NCI-H1417 treated with DMSO at 0.1 percent for 48 hours (cell line): ENCODE measurements at regions not wholly inside any gene's neighbourhood (a gene's known extent, or its start where the extent isn't known, plus 50 kb on each side); places are given as distances from the start of the nearest gene placed in this dataset.
"Not testable (repeated sequence)": the region's sequence is repeated elsewhere in the genome, so short reads cannot be mapped to it uniquely, and the experiment has no call there.

Experiments used
- DNase-seq: peaks from one replicate; lab custom pipeline; 2025; lab: John Stamatoyannopoulos, UW

DNA sequence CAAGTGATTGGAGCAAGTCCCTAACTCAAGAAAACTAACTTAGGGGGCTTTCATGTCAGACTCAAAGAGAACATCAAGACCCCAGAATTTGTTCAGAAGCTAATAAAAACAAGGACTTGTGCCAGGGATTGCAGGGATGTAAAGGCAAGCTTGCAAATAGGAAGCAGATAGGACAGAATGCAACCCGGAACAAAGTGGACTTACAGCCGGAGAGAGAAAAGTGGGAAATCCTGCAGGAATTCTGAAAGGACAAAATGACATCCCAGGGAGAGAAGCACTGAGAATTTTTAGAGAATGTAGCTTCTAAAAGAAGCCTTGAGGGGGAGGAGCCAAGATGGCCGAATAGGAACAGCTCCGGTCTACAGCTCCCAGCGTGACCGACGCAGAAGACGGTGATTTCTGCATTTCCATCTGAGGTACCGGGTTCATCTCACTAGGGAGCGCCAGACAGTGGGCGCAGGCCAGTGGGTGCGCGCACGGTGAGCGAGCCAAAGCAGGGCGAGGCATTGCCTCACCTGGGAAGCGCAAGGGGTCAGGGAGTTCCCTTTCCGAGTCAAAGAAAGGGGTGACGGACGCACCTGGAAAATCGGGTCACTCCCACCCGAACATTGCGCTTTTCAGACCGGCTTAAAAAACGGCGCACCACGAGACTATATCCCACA is 195.6 kb upstream of the G2E3 start:
- not testable (repeated sequence) for DNase-seq

DNA sequence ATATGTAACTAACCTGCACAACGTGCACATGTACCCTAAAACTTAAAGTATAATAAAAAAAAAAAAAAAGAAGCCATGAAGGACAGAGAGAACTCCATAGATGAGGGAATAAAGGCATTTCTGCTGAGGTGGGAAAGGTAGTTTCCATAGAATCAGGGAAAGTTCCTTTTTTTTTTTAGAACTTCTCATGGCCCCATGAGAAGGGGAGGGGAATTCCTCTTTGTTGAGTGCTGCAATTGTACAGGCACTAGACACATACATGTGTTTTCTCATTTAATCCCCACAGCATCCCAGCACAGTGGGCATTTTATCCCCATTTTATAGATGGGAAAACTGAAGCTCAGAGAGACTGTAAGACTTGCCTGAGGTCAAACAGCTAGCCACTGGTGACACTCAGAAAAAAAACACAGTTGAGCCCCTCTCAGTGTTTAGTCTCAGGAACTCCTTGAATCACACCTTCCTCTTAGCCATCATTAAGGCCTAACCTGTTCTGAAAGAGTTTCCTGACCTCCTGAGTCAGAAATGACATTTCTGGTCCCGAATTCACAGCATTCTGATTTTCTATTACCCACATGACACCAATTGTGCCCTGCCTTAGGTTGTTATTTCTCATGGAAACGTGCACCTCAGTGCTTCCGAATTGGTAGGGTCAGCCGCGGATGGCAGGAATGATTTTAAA is 189.3 kb upstream of the G2E3 start:
- DNase-seq, result no peak

DNA sequence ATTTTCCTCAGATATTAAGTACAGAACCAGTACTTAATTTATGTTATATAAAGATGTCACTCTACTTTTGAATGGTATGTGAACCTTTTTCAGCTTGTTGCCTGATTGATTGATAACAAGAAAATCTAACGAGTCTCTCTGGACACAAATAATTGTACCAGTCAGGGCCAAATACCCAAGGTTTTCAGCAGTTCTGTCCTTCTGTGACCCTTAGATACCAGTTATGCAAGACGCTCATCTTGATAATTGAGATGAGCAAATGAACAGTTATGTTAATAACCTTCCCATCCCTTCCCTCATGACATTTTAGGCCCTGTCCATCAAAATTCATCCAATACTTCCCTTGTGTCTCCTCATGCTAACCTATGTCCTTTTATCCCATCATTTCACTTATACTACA is 185.9 kb upstream of the G2E3 start:
- no peak for DNase-seq

DNA sequence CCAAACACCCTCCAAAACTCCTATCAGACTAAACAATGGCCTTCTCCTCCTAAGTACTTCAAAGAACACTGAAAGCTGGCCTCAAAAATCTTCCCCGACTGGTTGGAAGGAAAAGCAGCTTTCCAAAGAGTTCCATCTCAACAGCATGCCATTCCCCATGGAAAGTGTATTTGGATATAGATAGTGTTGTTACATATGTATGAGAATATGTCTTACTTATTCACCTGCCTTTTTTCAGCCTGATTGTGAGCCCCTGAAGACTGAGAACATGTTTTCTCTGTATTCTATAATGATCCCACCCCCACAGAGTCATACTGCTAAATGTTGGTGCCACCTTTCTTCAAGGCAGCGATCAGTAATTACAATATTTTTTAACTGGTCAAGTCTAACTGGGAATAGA is 185.4 kb upstream of the G2E3 start:
- no peak for DNase-seq

DNA sequence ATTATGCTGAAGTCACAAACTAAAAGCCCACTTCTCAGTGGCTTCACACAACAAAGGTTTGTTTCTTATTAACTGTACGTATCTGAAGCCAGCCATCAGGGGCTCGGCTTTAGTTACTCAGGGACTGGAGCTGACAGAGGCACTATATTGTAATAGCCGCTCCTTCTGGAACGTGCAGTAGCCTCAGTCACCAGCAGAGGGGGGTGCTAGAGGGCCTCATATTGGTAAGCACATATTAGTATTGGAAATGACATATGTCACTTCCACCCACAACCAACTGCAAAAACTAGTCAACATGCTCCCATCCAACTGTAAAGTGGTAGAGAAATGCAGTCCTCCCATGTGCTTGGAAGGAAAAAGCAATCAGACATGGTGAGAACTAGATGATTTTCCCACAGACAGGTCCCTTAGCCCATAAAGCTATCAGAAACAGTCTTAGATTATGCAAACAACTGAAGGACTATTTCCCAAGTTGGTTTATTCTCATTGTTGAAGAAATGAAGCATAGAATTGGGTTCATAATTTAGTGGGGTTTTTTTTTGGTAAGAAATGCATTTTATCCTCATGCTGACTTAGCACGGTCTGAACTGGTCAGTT is 183.6 kb upstream of the G2E3 start:
- DNase-seq, result no peak

DNA sequence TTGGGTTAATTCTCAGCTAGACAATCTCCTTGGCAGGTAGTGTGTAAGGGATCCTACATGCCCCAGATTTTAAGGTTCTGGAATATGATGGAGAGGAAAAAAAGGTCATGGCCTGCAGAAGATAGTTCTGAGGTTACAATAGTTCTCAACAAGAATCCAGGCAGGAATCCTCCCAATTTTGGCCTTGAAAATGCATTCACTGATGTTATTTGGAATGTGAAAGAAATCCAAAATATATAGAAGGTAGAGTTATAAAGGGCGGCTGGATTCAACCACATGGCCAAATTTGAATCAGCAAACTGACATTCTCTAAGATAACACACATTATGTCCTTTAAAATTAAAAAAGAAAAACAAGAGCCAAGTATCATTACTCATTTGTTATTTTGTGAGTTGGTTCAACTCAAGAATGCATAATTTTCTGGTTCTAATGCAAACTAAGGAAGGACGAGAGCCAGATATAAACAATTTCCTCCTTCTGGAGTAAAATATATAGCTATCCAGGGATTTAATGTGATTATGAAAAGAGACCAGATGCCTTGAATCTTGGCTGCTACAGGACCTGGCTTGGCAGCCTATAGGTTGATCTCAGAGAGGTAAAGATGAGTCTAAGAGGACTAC is 177.0 kb upstream of the G2E3 start:
- no peak for DNase-seq

DNA sequence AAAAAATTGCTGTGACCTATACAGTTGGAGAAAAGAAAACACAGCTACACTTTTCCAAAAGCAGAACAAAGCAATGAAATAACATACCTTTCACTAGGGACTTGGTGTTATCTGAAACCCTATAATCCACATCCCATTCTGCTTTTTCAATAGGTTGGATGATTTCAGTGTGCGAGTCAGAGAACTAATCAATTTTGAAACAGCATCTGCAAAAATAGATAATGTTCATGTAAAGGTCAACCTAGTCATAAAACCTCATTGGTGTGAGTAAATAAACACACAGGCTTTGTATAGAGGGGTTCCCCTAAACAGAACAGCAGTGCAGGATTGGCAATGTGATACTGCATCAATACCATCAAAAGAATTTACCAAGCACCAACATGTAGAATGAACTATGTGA is 173.0 kb upstream of the G2E3 start:
- DNase-seq, result no peak

DNA sequence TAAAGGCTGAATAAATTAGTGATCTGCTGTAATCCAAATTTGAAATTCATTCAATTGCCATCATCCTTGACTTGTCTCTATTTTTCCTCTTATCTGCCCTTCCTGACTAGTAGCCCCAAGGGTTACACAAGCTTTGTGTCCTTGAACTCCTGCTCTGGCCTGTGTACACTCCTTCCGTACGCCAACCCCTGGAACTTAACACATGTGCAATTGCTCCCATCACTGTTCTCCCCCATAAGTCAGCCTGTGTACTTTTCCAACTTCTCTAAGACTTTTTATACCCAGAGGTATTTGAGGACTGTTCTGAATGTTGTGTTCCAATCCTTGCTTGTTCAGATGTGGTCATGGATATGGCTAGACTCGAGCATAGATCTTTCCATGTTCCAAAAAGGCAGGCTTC is 171.1 kb upstream of the G2E3 start:
- no peak for DNase-seq

DNA sequence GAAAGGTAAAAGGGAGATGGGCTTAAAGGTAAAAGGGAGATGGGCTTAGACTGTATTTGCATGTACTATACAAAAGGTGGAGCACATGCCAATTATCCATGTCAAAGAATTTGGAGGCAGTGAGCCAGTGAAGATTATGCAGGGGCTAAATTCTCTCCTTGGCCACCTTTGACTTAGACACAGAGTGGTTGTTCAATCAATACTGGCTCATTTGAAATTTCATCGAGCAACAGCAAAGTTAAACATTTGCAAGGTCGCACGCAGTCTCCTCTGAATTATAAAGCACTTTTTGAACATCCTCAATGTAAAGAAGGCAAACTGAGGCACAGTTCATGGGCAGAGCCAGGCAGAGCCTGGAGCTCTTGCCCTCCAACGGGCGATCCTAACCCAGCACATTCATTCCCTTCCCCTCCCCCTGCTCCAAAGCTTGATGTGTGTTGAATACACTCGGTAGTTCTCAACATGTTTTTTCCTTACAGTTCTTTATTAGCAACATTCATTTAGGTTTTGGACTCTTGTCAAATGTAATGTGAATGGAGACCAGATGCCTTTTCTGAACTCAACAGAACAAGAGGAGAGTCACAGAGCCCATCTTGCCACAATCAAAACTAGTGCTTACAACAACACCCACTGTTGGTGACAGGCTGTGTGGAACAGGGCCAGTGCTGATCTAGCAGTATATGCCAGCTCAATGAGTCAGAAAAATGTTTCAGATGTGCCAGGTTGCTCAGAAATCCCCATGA is 169.7 kb upstream of the G2E3 start:
- DNase-seq, result no peak

DNA sequence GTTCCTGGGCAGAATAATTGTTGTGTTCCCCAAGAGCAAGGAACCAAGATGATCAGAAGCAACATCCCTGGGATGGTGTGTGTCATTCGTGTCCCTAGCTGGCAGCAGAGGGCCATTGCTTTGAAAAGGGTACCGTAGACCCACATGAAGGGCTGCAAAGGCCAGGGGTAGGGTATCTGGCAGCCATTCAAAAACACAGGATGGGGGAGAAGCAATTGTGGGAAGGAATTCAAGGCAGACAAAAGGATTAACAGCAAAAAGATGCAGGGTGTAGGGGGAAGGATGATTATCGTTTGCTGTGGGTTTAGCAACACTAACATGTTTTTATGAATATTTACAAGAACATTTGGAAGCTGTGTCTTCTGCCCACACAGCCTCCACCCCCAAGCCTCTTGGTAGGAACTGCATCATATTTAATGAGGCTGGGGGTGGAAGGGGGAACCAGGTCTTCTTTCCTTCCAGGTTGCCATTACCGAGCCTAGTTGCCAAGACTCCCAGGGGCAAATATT is 169.0 kb upstream of the G2E3 start:
- no peak for DNase-seq

DNA sequence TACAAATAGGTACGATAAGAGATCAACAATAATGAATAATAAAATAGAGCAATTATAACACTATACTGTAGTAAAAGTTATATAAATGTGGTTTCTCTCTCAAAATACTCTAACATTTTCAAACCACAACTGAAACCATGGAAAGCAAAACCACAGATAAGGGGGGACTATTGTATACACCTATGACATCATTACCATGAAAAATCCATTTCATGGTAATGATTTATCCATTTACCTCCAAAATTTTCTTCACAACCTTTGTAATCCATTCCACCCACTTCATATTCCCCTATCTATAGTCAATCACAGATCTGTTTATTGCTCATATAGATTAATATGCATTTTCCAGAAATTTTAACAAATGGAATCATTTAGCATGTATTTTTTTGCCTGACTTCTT is 163.9 kb upstream of the G2E3 start:
- no peak for DNase-seq

DNA sequence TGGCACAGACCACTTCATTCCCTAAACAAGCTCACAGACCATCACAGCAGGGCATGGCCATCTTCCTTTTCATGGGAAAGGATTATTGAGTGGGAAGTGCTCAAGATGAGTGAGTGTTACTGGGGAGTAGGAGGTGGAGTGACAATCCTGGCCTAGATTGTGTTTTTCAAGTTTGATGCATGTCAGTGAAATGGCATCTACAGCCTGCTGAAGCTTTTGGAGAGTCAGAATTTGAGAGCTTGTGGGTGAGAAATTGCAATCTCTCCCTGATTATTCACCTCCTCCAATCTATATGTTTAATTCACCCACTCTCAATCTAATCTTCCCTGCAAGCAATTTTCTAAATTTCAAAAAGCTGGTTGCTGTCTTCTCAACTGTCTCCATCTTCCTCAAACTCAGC is 156.1 kb upstream of the G2E3 start:
- no peak for DNase-seq

DNA sequence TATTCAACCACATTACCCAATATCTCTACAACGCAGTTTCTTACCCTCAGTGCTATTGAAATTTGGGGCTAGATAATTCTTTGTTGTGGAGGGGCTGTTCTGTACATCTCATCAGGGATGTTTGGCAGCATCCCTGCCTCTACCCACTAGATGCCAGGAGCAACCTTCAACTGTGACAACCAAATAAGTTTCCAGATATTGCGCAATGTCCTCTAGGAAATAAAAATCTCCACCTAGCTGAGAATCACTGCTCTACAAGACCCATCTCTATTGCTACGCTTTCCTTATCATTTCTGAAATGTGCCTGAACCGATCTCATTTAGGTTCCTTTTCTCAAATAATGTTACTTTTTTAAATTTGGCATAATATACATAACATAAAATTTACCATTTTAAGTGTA is 155.2 kb upstream of the G2E3 start:
- no peak for DNase-seq

DNA sequence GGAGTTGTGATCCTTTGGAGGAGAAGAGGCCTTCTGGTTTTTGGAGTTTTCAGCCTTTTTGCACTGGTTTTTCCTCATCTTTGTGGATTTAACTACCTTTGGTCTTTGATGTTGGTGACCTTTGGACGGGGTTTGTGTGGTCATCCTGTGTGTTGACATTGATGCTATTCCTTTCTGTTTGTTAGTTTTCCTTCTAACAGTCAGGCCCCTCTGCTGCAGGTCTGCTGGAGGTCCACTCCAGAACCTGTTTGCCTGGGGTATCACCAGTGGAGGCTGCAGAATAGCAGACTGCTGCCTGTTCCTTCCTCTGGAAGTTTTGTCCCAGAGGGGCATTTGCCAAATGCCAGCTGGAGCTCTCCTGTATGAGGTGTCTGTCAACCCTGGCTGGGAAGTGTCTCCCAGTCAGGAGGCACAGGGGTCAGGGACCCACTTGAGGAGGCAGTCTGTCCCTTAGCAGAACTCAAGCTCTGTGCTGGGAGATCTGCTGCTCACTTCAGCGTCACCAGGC is 149.4 kb upstream of the G2E3 start:
- DNase-seq, result not testable (repeated sequence)

DNA sequence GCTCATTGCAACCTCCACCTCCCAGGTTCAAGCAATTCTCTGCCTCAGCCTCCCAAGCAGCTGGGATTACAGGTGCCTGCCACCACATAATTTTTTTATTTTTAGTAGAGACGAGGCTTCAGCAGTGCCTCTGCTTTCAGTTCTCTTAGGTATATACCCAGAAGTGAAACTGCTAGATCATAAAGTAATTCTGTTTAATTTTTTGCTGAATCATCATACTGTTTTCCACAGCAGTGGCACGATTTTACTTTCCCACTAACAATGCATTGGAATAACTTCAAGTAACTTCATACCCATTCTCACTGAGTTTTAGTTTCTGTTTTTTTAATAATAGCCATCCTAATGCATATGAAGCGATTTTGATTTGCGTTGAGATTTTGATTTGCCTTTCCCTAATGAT is 148.0 kb upstream of the G2E3 start:
- DNase-seq, result no peak

DNA sequence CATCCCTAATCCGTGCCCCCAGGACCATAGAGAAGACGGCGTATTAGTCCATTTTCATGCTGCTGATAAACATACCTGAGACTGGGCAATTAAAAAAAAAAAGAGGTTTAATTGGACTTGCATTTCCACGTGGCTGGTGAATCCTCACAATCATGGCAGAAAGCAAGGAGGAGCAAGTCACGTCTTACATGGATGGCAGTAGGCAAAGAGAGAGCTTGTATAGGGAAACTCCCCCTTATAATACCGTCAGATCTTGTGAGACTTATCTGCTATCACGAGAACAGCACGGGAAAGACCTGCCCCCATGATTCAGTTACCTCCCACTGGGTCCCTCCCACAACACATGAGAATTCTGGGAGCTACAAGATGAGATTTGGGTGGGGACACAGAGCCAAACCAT is 145.8 kb upstream of the G2E3 start:
- not testable (repeated sequence) for DNase-seq

DNA sequence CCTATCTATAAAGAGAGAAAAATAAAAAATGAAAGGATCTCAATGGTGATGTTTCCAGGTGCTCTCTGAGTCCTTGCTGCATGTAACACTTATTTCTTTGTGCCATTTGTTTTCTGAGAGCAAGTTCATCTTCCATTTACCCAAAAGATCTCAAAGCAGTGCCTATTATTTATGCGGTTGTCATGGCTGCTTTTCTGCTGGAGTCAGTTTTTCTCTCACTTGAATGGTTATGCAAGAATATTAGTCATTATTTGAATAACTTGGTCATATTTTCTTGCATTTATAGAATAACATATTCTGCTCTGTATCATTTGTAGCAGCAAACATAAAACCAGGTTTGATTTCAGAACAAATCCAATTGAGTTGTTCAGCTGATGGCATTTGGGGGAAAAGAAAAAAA is 141.8 kb upstream of the G2E3 start:
- no peak for DNase-seq

DNA sequence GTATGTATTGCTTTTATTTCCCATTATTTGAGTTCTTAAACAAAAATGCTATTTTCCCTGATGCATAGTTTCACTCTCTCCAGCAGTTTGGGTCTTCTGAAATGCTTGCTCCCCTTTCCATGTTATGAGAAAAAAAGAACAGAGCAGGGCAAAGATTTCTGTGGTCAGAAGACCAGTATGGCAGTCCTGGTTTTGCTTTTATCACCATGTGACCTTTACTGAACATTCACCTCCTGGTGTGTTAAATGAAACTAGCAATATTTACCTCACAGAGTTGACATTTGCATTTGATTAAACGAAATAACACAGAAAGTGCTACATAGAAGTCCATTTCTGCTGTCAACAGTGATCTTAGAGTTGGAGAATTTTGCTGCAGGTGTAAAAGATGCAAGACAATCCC is 141.0 kb upstream of the G2E3 start:
- DNase-seq, result no peak

DNA sequence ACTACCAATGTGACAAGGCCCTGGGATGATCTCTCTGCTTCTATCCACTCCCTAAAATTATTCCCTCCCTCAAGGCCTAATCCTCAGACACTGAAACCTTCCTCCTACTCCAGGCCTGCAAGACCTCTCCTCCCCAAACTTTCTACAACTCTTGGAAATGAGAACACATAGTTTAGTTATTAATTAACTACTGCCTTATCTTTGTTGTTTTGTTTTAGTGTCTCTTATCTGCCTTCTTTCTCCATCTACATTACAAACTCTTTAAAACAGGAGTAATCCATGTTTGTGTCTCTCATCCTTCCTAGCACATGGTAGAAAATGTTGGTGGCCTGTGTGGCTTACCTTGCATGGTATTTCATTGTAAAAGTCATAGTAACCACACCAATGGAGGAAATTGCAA is 139.9 kb upstream of the G2E3 start:
- DNase-seq, result no peak

DNA sequence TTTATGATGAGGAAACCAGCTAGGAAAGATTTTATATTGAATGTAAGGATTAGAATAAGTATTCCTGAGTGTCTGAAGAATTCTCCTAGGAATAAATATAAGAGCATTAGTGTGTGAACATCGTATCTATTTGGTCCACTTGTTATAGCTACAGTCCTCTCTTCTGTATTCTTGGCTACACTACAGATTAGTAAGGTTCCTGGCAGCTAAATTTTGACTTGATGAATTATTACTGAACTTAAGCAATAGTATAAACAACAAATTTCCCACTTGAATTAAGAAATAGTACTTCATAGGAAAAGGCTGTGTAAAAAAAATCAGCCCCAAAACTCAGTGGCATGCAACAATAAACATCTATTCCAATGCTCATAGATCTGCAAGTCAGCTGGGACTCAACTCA is 138.4 kb upstream of the G2E3 start:
- DNase-seq, result no peak

DNA sequence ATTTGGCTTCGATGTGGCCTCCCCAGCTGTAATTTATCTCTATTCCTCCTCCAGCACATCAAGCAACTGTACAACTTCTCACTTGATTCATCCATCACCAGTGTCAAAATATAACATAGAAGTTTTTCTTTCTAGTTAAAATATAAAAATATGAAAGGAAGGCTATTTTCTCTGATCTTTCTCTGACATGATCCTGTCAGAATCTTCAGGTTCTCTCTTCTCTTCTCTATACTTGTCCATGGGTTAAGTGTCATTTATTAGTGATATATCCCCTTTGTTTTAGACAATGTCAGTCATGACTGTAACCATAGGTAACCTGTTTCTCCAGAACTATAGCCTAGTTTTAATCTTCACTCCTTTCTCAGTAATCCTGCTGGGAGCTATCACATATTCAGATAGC is 132.5 kb upstream of the G2E3 start:
- no peak for DNase-seq

DNA sequence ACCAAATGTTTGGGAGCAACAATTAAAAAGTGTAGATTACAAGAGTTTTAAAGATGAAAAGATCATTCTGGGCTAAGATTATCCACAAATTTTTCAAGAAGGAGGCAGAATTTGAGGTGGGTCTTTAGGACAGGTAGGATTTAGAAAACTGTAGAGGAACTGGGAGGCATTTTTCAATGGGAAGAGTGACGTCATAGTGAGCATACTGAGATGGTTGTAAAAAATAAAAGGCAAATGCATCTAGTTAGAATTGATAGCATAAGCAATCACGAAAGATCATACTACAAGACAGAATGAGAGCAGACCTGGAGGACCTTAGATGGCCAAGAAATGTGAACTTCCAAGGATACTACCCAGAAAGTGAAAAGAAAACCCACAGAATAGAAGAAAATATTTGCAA is 131.6 kb upstream of the G2E3 start:
- DNase-seq, result no peak
